GM23248 (cell line): ENCODE measurements at regions not wholly inside any gene's neighbourhood (a gene's known extent, or its start where the extent isn't known, plus 50 kb on each side); places are given as distances from the start of the nearest gene placed in this dataset.

Source experiments
- EZH2 ChIP-seq: fragments of 200-600 bp; sonication (generic); IDR thresholded peaks from 2 replicates; pipeline ENCODE4 v1.6.1; 2018; ENCODE audit warnings: antibody characterized with exemption, mild to moderate bottlenecking; ENCODE audit not compliant: insufficient read depth, poor library complexity, severe bottlenecking
- EZH2phosphoT487 ChIP-seq: fragments of 200-600 bp; sonication (generic); IDR thresholded peaks from 2 replicates; pipeline ENCODE4 v1.6.1; 2018; ENCODE audit warnings: antibody characterized with exemption, moderate library complexity, mild to moderate bottlenecking, low read depth; ENCODE audit not compliant: insufficient read depth

- TF ChIP-seq EZH2 (no peak), EZH2phosphoT487 (no peak)
Observed at GRCh38 chr14:58808828-58809227, 171.1 kb downstream of the DACT1 start.
